ENCODE measurements at regions not wholly inside any gene's neighbourhood (a gene's known extent, or its start where the extent isn't known, plus 50 kb on each side); places are given as distances from the start of the nearest gene placed in this dataset.

GRCh38 chr9:80928697-80929096 lies 760.6 kb downstream of the TLE1 start:
- no peak for TF ChIP-seq MYC (IDR thresholded peaks at IDR 0.05; ENCODE audit: low read depth, low read length)
- no peak for TF ChIP-seq JUN (IDR thresholded peaks at IDR 0.05; ENCODE audit: borderline replicate concordance, insufficient read depth, insufficient read length, low read depth)
